ENCODE measurements at regions not wholly inside any gene's neighbourhood (a gene's known extent, or its start where the extent isn't known, plus 50 kb on each side); places are given as distances from the start of the nearest gene placed in this dataset.

DNA sequence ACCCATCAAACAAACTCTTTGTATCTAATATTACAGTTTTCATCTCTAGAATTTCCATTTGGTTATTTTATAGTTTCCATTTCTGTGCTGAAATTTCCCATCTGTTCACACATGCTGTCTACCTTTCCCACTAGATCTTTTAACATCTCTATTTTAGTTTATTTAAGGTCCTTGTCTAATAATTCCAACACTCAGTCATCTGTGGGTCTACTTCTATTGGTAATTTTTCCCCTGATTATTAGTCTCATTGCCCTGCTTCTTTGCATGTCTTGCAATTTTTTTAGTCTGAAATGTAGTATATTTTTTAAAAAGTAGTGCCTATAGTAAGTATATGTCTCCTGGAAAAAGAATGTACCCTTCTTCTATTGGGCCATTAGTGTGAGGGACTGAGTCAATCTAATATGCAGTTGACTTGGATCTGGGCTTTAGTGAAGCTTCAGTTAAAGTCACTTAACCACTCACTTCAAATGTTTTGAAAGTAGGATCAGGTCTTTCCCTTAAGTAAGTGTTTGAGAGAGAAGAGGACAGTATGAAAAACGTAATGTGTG lies 370.8 kb downstream of the SEC14L1 start:
- Histone ChIP-seq H3K27ac (ENCODE audit: low read depth in 1 of 2, low read length in 2 of 2) (no peak overlapping the region), H3K9me3 (ENCODE audit: control insufficient read depth in 4 of 4, low read length in 3 of 4) (peaks cover 0 to 3% (median 0%) of the 10 kb centered on the region in 4 donors), H3K27me3 (ENCODE audit: control insufficient read depth in 4 of 4, insufficient read depth in 4 of 4, low read length in 3 of 4) (no peaks in the 10 kb centered on the region), H3K9ac (ENCODE audit: low read depth in 1 of 2, low read length in 2 of 2) (no peak overlapping the region), H3K4me3 (ENCODE audit: low read depth in 1 of 3, low read length in 3 of 3) (no peak overlapping the region), H3K36me3 (ENCODE audit: control insufficient read depth in 4 of 4, insufficient read depth in 3 of 4, low read depth in 1 of 4, low read length in 3 of 4) (no peaks in the 10 kb centered on the region), H3K4me1 (ENCODE audit: control insufficient read depth in 4 of 4, insufficient read depth in 4 of 4, low read length in 3 of 4) (no peaks in the 10 kb centered on the region)
- 74% methylated on average over 1 of the region's 1 CpG for WGBS
- DNase-seq (ENCODE audit: low spot score) = no peak
- TF ChIP-seq JUND (IDR thresholded peaks at IDR 0.05) (no peak), YY1 (IDR thresholded peaks at IDR 0.05) (no peak), HNF4G (IDR thresholded peaks at IDR 0.05) (no peak), EGR1 (IDR thresholded peaks at IDR 0.05; ENCODE audit: low read depth in 2 of 2) (no peak), REST (IDR thresholded peaks at IDR 0.05) (no peak), TAF1 (conservative IDR thresholded peaks at IDR 0.05) (no peak), ATF3 (IDR thresholded peaks at IDR 0.05) (no peak), RAD21 (IDR thresholded peaks at IDR 0.05) (no peak), NR2F2 (IDR thresholded peaks at IDR 0.05) (no peak)
- TF ChIP-seq, protein P1, sequence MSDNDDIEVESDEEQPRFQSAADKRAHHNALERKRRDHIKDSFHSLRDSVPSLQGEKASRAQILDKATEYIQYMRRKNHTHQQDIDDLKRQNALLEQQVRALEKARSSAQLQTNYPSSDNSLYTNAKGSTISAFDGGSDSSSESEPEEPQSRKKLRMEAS (IDR thresholded peaks at IDR 0.05) = no peak
- TF ChIP-seq, protein P2, sequence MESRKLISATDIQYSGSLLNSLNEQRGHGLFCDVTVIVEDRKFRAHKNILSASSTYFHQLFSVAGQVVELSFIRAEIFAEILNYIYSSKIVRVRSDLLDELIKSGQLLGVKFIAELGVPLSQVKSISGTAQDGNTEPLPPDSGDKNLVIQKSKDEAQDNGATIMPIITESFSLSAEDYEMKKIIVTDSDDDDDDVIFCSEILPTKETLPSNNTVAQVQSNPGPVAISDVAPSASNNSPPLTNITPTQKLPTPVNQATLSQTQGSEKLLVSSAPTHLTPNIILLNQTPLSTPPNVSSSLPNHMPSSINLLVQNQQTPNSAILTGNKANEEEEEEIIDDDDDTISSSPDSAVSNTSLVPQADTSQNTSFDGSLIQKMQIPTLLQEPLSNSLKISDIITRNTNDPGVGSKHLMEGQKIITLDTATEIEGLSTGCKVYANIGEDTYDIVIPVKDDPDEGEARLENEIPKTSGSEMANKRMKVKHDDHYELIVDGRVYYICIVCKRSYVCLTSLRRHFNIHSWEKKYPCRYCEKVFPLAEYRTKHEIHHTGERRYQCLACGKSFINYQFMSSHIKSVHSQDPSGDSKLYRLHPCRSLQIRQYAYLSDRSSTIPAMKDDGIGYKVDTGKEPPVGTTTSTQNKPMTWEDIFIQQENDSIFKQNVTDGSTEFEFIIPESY (IDR thresholded peaks at IDR 0.05) = no peak

- WGBS = 86% methylated on average over 6 of the region's 6 CpGs
- Histone ChIP-seq H3K9me3 (ENCODE audit: control insufficient read depth in 4 of 4, low read length in 3 of 4) (peaks cover 0 to 3% (median 0%) of the 10 kb centered on the region in 4 donors), H3K27ac (ENCODE audit: low read depth in 1 of 2, low read length in 2 of 2) (no peak overlapping the region), H3K9ac (ENCODE audit: low read depth in 1 of 2, low read length in 2 of 2) (no peak overlapping the region), H3K36me3 (ENCODE audit: control insufficient read depth in 4 of 4, insufficient read depth in 3 of 4, low read depth in 1 of 4, low read length in 3 of 4) (no peaks in the 10 kb centered on the region), H3K4me1 (ENCODE audit: control insufficient read depth in 4 of 4, insufficient read depth in 4 of 4, low read length in 3 of 4) (no peaks in the 10 kb centered on the region), H3K27me3 (ENCODE audit: control insufficient read depth in 4 of 4, insufficient read depth in 4 of 4, low read length in 3 of 4) (no peaks in the 10 kb centered on the region), H3K4me3 (ENCODE audit: low read depth in 1 of 3, low read length in 3 of 3) (no peak overlapping the region)
- no peak for DNase-seq (ENCODE audit: low spot score)
- TF ChIP-seq SP1 (IDR thresholded peaks at IDR 0.05) (no peak), FOXA1 (IDR thresholded peaks at IDR 0.05) (no peak), GABPA (IDR thresholded peaks at IDR 0.05 in 1 of 2, conservative IDR thresholded peaks at IDR 0.05 in 1 of 2) (no peak), RAD21 (IDR thresholded peaks at IDR 0.05) (no peak), YY1 (IDR thresholded peaks at IDR 0.05) (no peak), HNF4A (conservative IDR thresholded peaks at IDR 0.05) (no peak), JUND (IDR thresholded peaks at IDR 0.05) (no peak), TAF1 (conservative IDR thresholded peaks at IDR 0.05) (no peak), NR2F2 (IDR thresholded peaks at IDR 0.05) (no peak), RXRA (IDR thresholded peaks at IDR 0.05) (no peak), FOXA2 (IDR thresholded peaks at IDR 0.05) (no peak), CTCF (IDR thresholded peaks at IDR 0.05; ENCODE audit: low read depth, low read length, missing input control) (no peak)
- TF ChIP-seq, protein P2 (IDR thresholded peaks at IDR 0.05) = no peak
- TF ChIP-seq, protein P1 (IDR thresholded peaks at IDR 0.05) = no peak
These were observed 371.5 kb downstream of the SEC14L1 start for GRCh38 chr17:77512062-77512946.

Measured in liver (tissue), 8 donors.